ENCODE measurements at regions not wholly inside any gene's neighbourhood (a gene's known extent, or its start where the extent isn't known, plus 50 kb on each side); places are given as distances from the start of the nearest gene placed in this dataset.

DNA sequence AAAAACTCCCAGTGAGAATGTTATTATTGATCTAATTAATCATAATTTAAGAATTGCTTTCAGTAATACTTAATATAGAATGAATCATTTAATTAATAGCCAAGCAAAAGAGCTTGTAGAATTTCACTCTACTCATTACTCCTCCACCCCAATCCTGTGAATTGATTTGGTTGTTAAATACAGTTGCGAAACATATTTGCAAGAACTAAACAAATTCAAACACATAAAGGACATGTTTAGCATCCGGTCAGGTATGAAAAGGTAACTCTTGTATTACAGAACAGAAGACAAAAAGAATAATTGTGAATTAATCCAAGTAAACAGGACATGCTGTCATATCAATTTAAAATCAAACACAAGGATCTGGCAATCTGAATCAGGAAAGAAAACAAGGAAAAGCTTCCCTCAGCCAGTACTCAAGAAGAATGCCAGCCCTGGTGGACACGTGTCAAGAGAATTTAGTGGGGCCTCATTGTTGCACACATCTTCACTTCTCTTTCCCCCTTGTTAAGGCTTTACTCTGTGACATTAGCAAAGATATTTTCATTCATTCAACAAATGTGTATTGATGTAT lies 89.4 kb upstream of the SLC12A2 start:
- TF ChIP-seq, protein P1, sequence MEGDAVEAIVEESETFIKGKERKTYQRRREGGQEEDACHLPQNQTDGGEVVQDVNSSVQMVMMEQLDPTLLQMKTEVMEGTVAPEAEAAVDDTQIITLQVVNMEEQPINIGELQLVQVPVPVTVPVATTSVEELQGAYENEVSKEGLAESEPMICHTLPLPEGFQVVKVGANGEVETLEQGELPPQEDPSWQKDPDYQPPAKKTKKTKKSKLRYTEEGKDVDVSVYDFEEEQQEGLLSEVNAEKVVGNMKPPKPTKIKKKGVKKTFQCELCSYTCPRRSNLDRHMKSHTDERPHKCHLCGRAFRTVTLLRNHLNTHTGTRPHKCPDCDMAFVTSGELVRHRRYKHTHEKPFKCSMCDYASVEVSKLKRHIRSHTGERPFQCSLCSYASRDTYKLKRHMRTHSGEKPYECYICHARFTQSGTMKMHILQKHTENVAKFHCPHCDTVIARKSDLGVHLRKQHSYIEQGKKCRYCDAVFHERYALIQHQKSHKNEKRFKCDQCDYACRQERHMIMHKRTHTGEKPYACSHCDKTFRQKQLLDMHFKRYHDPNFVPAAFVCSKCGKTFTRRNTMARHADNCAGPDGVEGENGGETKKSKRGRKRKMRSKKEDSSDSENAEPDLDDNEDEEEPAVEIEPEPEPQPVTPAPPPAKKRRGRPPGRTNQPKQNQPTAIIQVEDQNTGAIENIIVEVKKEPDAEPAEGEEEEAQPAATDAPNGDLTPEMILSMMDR (conservative IDR thresholded peaks at IDR 0.05; ENCODE audit: low read depth in 2 of 2): no peak
- TF ChIP-seq NANOG (IDR thresholded peaks at IDR 0.05; ENCODE audit: borderline replicate concordance): no peak
- TF ChIP-seq, protein P2, sequence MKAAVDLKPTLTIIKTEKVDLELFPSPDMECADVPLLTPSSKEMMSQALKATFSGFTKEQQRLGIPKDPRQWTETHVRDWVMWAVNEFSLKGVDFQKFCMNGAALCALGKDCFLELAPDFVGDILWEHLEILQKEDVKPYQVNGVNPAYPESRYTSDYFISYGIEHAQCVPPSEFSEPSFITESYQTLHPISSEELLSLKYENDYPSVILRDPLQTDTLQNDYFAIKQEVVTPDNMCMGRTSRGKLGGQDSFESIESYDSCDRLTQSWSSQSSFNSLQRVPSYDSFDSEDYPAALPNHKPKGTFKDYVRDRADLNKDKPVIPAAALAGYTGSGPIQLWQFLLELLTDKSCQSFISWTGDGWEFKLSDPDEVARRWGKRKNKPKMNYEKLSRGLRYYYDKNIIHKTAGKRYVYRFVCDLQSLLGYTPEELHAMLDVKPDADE (IDR thresholded peaks at IDR 0.05): no peak
- TF ChIP-seq EZH2 (IDR thresholded peaks at IDR 0.05; ENCODE audit: low read depth, unreplicated experiment): no peak
- TF ChIP-seq CREB1 (CRISPR knock-in tag; IDR thresholded peaks at IDR 0.05; ENCODE audit: low read depth): no peak
- TF ChIP-seq, protein P3, sequence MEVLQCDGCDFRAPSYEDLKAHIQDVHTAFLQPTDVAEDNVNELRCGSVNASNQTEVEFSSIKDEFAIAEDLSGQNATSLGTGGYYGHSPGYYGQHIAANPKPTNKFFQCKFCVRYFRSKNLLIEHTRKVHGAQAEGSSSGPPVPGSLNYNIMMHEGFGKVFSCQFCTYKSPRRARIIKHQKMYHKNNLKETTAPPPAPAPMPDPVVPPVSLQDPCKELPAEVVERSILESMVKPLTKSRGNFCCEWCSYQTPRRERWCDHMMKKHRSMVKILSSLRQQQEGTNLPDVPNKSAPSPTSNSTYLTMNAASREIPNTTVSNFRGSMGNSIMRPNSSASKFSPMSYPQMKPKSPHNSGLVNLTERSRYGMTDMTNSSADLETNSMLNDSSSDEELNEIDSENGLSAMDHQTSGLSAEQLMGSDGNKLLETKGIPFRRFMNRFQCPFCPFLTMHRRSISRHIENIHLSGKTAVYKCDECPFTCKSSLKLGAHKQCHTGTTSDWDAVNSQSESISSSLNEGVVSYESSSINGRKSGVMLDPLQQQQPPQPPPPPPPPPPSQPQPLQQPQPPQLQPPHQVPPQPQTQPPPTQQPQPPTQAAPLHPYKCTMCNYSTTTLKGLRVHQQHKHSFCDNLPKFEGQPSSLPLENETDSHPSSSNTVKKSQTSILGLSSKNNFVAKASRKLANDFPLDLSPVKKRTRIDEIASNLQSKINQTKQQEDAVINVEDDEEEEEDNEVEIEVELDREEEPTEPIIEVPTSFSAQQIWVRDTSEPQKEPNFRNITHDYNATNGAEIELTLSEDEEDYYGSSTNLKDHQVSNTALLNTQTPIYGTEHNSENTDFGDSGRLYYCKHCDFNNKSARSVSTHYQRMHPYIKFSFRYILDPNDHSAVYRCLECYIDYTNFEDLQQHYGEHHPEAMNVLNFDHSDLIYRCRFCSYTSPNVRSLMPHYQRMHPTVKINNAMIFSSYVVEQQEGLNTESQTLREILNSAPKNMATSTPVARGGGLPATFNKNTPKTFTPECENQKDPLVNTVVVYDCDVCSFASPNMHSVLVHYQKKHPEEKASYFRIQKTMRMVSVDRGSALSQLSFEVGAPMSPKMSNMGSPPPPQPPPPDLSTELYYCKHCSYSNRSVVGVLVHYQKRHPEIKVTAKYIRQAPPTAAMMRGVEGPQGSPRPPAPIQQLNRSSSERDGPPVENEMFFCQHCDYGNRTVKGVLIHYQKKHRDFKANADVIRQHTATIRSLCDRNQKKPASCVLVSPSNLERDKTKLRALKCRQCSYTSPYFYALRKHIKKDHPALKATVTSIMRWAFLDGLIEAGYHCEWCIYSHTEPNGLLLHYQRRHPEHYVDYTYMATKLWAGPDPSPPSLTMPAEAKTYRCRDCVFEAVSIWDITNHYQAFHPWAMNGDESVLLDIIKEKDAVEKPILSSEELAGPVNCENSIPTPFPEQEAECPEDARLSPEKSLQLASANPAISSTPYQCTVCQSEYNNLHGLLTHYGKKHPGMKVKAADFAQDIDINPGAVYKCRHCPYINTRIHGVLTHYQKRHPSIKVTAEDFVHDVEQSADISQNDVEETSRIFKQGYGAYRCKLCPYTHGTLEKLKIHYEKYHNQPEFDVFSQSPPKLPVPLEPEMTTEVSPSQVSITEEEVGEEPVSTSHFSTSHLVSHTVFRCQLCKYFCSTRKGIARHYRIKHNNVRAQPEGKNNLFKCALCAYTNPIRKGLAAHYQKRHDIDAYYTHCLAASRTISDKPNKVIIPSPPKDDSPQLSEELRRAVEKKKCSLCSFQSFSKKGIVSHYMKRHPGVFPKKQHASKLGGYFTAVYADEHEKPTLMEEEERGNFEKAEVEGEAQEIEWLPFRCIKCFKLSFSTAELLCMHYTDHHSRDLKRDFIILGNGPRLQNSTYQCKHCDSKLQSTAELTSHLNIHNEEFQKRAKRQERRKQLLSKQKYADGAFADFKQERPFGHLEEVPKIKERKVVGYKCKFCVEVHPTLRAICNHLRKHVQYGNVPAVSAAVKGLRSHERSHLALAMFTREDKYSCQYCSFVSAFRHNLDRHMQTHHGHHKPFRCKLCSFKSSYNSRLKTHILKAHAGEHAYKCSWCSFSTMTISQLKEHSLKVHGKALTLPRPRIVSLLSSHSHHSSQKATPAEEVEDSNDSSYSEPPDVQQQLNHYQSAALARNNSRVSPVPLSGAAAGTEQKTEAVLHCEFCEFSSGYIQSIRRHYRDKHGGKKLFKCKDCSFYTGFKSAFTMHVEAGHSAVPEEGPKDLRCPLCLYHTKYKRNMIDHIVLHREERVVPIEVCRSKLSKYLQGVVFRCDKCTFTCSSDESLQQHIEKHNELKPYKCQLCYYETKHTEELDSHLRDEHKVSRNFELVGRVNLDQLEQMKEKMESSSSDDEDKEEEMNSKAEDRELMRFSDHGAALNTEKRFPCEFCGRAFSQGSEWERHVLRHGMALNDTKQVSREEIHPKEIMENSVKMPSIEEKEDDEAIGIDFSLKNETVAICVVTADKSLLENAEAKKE (CRISPR knock-in tag; IDR thresholded peaks at IDR 0.05): no peak
- Histone ChIP-seq H3K27me3 (ENCODE audit: insufficient read depth) (no peaks in the 10 kb centered on the region), H3K36me3 (ENCODE audit: insufficient read depth) (no peaks in the 10 kb centered on the region), H3K4me1 (ENCODE audit: insufficient read depth) (no peaks in the 10 kb centered on the region), H2AFZ (no peak overlapping the region), H3F3A (replicated peaks; ENCODE audit: low read depth) (no peaks in the 10 kb centered on the region), H3K9me2 (ENCODE audit: insufficient read depth) (no peaks in the 10 kb centered on the region), H3K4me3 (no peak overlapping the region), H3K27ac (ENCODE audit: low read depth) (no peak overlapping the region), H3K4me2 (no peak overlapping the region), H4K20me1 (replicated peaks; ENCODE audit: insufficient read depth) (no peaks in the 10 kb centered on the region), H3K79me2 (replicated peaks; ENCODE audit: insufficient read depth) (no peaks in the 10 kb centered on the region)
- no peak overlapping the region for H3K27ac Mint-ChIP-seq
- peaks cover 2% of the 10 kb centered on the region for H3K27me3 Mint-ChIP-seq (ENCODE audit: insufficient read depth, low read depth, poor library complexity)
- no peaks in the 10 kb centered on the region; the same call in 2 of the 3 replicates for H3K4me1 Mint-ChIP-seq
- no peak for DNase-seq (ENCODE audit: low spot score)
- H3K4me3 Mint-ChIP-seq: no peak overlapping the region
- no peaks in the 10 kb centered on the region for H3K36me3 Mint-ChIP-seq (ENCODE audit: low read depth)
- ATAC-seq: no peak
- no peaks in the 10 kb centered on the region for H3K9me3 Mint-ChIP-seq

Measured in GM23338 (cell line).